ENCODE measurements at regions not wholly inside any gene's neighbourhood (a gene's known extent, or its start where the extent isn't known, plus 50 kb on each side); places are given as distances from the start of the nearest gene placed in this dataset.

GRCh38 chr12:19799216-19799615 is 359.9 kb downstream of the AEBP2 start (continued):
- no peak for TF ChIP-seq BACH2 (CRISPR knock-in tag; IDR thresholded peaks at IDR 0.05; ENCODE audit: borderline replicate concordance)
- TF ChIP-seq ZC3H10 (CRISPR knock-in tag; IDR thresholded peaks at IDR 0.05): no peak
- TF ChIP-seq CSRNP3 (CRISPR knock-in tag; IDR thresholded peaks at IDR 0.05): no peak
- TF ChIP-seq CREB5 (CRISPR knock-in tag; IDR thresholded peaks at IDR 0.05; ENCODE audit: low read depth): no peak
- no peak for TF ChIP-seq PPARA (CRISPR knock-in tag; IDR thresholded peaks at IDR 0.05; ENCODE audit: borderline replicate concordance)

DNA sequence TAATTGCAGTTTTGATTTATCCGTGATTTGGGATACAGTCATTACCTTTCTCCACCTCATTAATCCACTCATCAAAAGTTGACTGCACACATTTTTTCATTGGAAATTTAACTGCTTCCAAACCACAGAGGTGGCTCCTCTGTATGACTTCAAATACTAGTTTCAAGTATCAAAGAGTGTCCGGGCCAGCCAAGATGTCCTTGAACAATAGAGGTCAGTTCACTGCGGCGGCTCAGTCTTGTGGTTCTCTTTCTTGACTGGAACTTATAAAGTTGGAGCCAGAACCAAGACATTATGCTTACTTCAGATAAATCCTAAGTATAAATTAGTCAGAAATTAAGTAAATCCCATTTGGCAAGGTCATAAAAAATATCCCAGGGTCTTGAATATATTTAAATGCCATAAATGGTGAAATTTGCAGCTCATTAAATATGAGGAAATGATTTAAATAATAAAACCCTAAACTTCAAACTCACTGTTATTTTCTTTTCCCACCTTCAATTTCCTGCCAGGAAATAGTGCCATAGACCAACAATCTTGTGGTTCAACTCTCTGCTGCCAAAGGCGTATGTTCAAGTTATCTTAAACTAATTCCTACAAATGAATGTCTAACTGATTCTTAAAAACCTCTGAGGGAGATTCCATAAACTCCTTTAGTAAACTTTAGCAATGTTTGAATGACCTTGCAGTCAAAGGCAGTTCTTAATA is 360.8 kb downstream of the AEBP2 start:
- no peak for ATAC-seq
- TF ChIP-seq ESRRG (CRISPR knock-in tag; IDR thresholded peaks at IDR 0.05): no peak
- TF ChIP-seq SNAI2 (CRISPR knock-in tag; IDR thresholded peaks at IDR 0.05): no peak
- TF ChIP-seq ZC3H10 (CRISPR knock-in tag; IDR thresholded peaks at IDR 0.05): no peak
- TF ChIP-seq ZFP3 (CRISPR knock-in tag; IDR thresholded peaks at IDR 0.05): no peak

- TF ChIP-seq CSDC2 (CRISPR knock-in tag; IDR thresholded peaks at IDR 0.05): no peak
- TF ChIP-seq, protein P1, sequence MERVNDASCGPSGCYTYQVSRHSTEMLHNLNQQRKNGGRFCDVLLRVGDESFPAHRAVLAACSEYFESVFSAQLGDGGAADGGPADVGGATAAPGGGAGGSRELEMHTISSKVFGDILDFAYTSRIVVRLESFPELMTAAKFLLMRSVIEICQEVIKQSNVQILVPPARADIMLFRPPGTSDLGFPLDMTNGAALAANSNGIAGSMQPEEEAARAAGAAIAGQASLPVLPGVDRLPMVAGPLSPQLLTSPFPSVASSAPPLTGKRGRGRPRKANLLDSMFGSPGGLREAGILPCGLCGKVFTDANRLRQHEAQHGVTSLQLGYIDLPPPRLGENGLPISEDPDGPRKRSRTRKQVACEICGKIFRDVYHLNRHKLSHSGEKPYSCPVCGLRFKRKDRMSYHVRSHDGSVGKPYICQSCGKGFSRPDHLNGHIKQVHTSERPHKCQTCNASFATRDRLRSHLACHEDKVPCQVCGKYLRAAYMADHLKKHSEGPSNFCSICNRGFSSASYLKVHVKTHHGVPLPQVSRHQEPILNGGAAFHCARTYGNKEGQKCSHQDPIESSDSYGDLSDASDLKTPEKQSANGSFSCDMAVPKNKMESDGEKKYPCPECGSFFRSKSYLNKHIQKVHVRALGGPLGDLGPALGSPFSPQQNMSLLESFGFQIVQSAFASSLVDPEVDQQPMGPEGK (CRISPR knock-in tag; IDR thresholded peaks at IDR 0.05; ENCODE audit: borderline replicate concordance): no peak
- no peak for TF ChIP-seq TCF4 (CRISPR knock-in tag; IDR thresholded peaks at IDR 0.05; ENCODE audit: borderline replicate concordance)
- no peak for TF ChIP-seq CREB5 (CRISPR knock-in tag; IDR thresholded peaks at IDR 0.05; ENCODE audit: low read depth)
- TF ChIP-seq PPARA (CRISPR knock-in tag; IDR thresholded peaks at IDR 0.05; ENCODE audit: borderline replicate concordance): no peak
- peak; percentile 43; the same call in 1 of the 2 replicates for TF ChIP-seq ISL1 (CRISPR knock-in tag; IDR thresholded peaks at IDR 0.05)
- ATAC-seq: peak; percentile 32; the same call in 1 of the 3 replicates
These were observed 361.6 kb downstream of the AEBP2 start for GRCh38 chr12:19800884-19801283.

GRCh38 chr12:19801941-19802340 is 362.6 kb downstream of the AEBP2 start:
- no peak for ATAC-seq
- TF ChIP-seq OSR1 (CRISPR knock-in tag; IDR thresholded peaks at IDR 0.05) (no peak), ZNF565 (CRISPR knock-in tag; conservative IDR thresholded peaks at IDR 0.05; ENCODE audit: low read depth) (no peak), TCF4 (CRISPR knock-in tag; IDR thresholded peaks at IDR 0.05; ENCODE audit: borderline replicate concordance) (no peak)

DNA sequence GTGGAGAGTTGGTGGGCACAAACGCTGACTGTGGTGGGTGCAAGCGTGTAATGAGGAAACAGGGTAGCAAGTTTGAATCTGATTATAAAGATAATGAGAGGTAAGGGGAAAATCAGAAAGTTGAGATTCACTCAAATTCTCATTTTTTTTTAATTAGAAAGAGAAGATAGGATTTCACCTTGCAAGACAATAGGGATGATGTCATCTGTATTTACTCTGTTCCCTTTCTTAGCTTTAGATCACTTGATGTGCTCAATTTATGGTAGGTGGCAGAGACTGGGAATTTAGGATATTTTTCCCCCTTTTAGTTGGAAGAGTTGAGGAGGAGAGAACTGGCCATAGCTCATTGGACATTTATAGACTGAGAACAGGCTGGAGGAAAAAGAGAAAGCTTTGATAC is 363.6 kb downstream of the AEBP2 start:
- TF ChIP-seq CSDC2 (CRISPR knock-in tag; IDR thresholded peaks at IDR 0.05): no peak
- no peak for TF ChIP-seq TOX (CRISPR knock-in tag; IDR thresholded peaks at IDR 0.05; ENCODE audit: borderline replicate concordance)
- no peak for TF ChIP-seq CREB5 (CRISPR knock-in tag; IDR thresholded peaks at IDR 0.05; ENCODE audit: low read depth)
- TF ChIP-seq TCF4 (CRISPR knock-in tag; IDR thresholded peaks at IDR 0.05; ENCODE audit: borderline replicate concordance): no peak
- TF ChIP-seq, protein P1 (CRISPR knock-in tag; IDR thresholded peaks at IDR 0.05; ENCODE audit: borderline replicate concordance): no peak
- no peak for TF ChIP-seq RARB (CRISPR knock-in tag; IDR thresholded peaks at IDR 0.05)
- no peak for TF ChIP-seq ZC3H10 (CRISPR knock-in tag; IDR thresholded peaks at IDR 0.05)
- no peak for TF ChIP-seq GLIS3 (CRISPR knock-in tag; IDR thresholded peaks at IDR 0.05)
- no peak for TF ChIP-seq ZNF565 (CRISPR knock-in tag; conservative IDR thresholded peaks at IDR 0.05; ENCODE audit: low read depth)
- no peak for TF ChIP-seq ZNF8 (CRISPR knock-in tag; IDR thresholded peaks at IDR 0.05)
- no peak for TF ChIP-seq ZNF70 (CRISPR knock-in tag; IDR thresholded peaks at IDR 0.05)
- TF ChIP-seq ZFP30 (CRISPR knock-in tag; IDR thresholded peaks at IDR 0.05): no peak
- ATAC-seq: no peak

Data from SK-N-SH treated with all-trans-retinoic acid at 6 μM for 48 hours (cell line).